ENCODE measurements at regions not wholly inside any gene's neighbourhood (a gene's known extent, or its start where the extent isn't known, plus 50 kb on each side); places are given as distances from the start of the nearest gene placed in this dataset.

- no peaks in the 10 kb centered on the region for H3K27me3 ChIP-seq (ENCODE audit: insufficient read depth, poor library complexity, severe bottlenecking)
- DNase-seq (ENCODE audit: low spot score) (no peak), ATAC-seq (ENCODE audit: low read depth) (no peak)
- H3K4me3 ChIP-seq (ENCODE audit: severe bottlenecking): no peak overlapping the region
- H3K4me1 ChIP-seq (ENCODE audit: insufficient read depth, poor library complexity, severe bottlenecking): no peaks in the 10 kb centered on the region
- no peaks in the 10 kb centered on the region for H3K9me3 ChIP-seq (ENCODE audit: severe bottlenecking)
- H3K27ac ChIP-seq (ENCODE audit: poor library complexity, severe bottlenecking): no peak overlapping the region
- no peak for TF ChIP-seq CTCF (IDR thresholded peaks at IDR 0.05; ENCODE audit: poor library complexity, severe bottlenecking)
- no peaks in the 10 kb centered on the region for H3K36me3 ChIP-seq (ENCODE audit: low read depth)
Measured at GRCh38 chr2:128549094-128549493, 230.4 kb upstream of the HS6ST1 start.

GRCh38 chr2:128549646-128550260, 231.1 kb upstream of the HS6ST1 start:
- H3K27ac ChIP-seq (ENCODE audit: poor library complexity, severe bottlenecking): no peak overlapping the region
- H3K4me1 ChIP-seq (ENCODE audit: insufficient read depth, poor library complexity, severe bottlenecking): no peaks in the 10 kb centered on the region
- TF ChIP-seq CTCF (IDR thresholded peaks at IDR 0.05; ENCODE audit: poor library complexity, severe bottlenecking): no peak
- DNase-seq (ENCODE audit: low spot score) (no peak), ATAC-seq (ENCODE audit: low read depth) (no peak)
- no peak overlapping the region for H3K4me3 ChIP-seq (ENCODE audit: severe bottlenecking)
- H3K27me3 ChIP-seq (ENCODE audit: insufficient read depth, poor library complexity, severe bottlenecking): no peaks in the 10 kb centered on the region
- no peaks in the 10 kb centered on the region for H3K36me3 ChIP-seq (ENCODE audit: low read depth)
- no peaks in the 10 kb centered on the region for H3K9me3 ChIP-seq (ENCODE audit: severe bottlenecking)

- no peak overlapping the region for H3K27ac ChIP-seq (ENCODE audit: poor library complexity, severe bottlenecking)
- ATAC-seq (ENCODE audit: low read depth): no peak
Measured at GRCh38 chr2:128550389-128550788, 231.7 kb upstream of the HS6ST1 start.

GRCh38 chr2:128550801-128551416, 232.2 kb upstream of the HS6ST1 start:
- Histone ChIP-seq H3K27ac (ENCODE audit: poor library complexity, severe bottlenecking) (no peak overlapping the region), H3K4me3 (ENCODE audit: severe bottlenecking) (no peak overlapping the region), H3K36me3 (ENCODE audit: low read depth) (no peaks in the 10 kb centered on the region), H3K4me1 (ENCODE audit: insufficient read depth, poor library complexity, severe bottlenecking) (no peaks in the 10 kb centered on the region), H3K27me3 (ENCODE audit: insufficient read depth, poor library complexity, severe bottlenecking) (no peaks in the 10 kb centered on the region), H3K9me3 (ENCODE audit: severe bottlenecking) (no peaks in the 10 kb centered on the region)
- TF ChIP-seq CTCF (IDR thresholded peaks at IDR 0.05; ENCODE audit: poor library complexity, severe bottlenecking): no peak
- ATAC-seq (ENCODE audit: low read depth) (no peak), DNase-seq (ENCODE audit: low spot score) (no peak)

More at GRCh38 chr2:128550389-128550788, 231.7 kb upstream of the HS6ST1 start:
- Histone ChIP-seq H3K27me3 (ENCODE audit: insufficient read depth, poor library complexity, severe bottlenecking) (no peaks in the 10 kb centered on the region), H3K4me3 (ENCODE audit: severe bottlenecking) (no peak overlapping the region), H3K36me3 (ENCODE audit: low read depth) (no peaks in the 10 kb centered on the region), H3K9me3 (ENCODE audit: severe bottlenecking) (no peaks in the 10 kb centered on the region), H3K4me1 (ENCODE audit: insufficient read depth, poor library complexity, severe bottlenecking) (no peaks in the 10 kb centered on the region)
- no peak for DNase-seq (ENCODE audit: low spot score)
- TF ChIP-seq CTCF (IDR thresholded peaks at IDR 0.05; ENCODE audit: poor library complexity, severe bottlenecking): no peak

GRCh38 chr2:128551435-128551834, 232.8 kb upstream of the HS6ST1 start:
- Histone ChIP-seq H3K27ac (ENCODE audit: poor library complexity, severe bottlenecking) (no peak overlapping the region), H3K27me3 (ENCODE audit: insufficient read depth, poor library complexity, severe bottlenecking) (no peaks in the 10 kb centered on the region), H3K4me3 (ENCODE audit: severe bottlenecking) (no peak overlapping the region), H3K4me1 (ENCODE audit: insufficient read depth, poor library complexity, severe bottlenecking) (no peaks in the 10 kb centered on the region), H3K9me3 (ENCODE audit: severe bottlenecking) (no peaks in the 10 kb centered on the region), H3K36me3 (ENCODE audit: low read depth) (no peaks in the 10 kb centered on the region)
- no peak for TF ChIP-seq CTCF (IDR thresholded peaks at IDR 0.05; ENCODE audit: poor library complexity, severe bottlenecking)
- ATAC-seq (ENCODE audit: low read depth) (no peak), DNase-seq (ENCODE audit: low spot score) (no peak)
